Jurkat, Clone E6-1 (cell line): ENCODE measurements at regions not wholly inside any gene's neighbourhood (a gene's known extent, or its start where the extent isn't known, plus 50 kb on each side); places are given as distances from the start of the nearest gene placed in this dataset.

Source experiments
- DNase-seq: peaks from one replicate; pipeline ENCODE4 v3.0.0-alpha.2; 2011; ENCODE audit warnings: low read depth, low spot score
- H3K4me3 ChIP-seq: 2 replicates; pipeline ENCODE4 v1.5.1; 2011; ENCODE audit warnings: mild to moderate bottlenecking, low read length, control low read depth, moderate library complexity

DNA sequence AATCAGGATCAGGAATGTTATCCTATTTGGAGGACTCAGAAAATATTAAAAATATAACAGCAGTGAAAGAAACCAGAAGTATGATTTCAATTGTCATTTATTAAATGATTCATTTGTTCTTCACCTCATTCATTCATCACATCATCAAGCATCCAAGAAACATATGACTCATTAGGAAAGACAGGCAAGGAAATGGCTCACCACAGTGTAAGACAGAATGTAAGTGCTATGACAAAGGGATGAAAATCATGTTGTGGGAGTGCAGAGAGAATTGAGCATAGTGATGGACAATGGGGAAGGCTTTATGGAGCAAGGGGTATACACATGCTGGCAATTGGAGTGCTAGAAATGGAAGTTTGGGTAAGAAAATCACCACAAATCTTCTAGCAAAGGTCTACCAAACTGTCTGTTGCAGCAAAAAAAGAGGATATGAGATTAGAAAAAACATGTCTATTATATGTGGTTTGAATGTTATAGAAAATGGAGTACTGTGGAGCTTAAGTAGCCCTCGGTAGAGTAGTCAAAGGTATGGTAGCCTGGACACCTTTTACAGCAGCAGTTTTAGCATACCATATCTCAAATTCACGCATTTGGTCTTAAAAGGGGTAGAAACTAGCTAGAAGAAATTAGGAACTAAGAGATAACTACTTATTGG, 111.1 kb upstream of the GPR149 start:
- H3K4me3 ChIP-seq: no peak overlapping the region
- DNase-seq: no peak

DNA sequence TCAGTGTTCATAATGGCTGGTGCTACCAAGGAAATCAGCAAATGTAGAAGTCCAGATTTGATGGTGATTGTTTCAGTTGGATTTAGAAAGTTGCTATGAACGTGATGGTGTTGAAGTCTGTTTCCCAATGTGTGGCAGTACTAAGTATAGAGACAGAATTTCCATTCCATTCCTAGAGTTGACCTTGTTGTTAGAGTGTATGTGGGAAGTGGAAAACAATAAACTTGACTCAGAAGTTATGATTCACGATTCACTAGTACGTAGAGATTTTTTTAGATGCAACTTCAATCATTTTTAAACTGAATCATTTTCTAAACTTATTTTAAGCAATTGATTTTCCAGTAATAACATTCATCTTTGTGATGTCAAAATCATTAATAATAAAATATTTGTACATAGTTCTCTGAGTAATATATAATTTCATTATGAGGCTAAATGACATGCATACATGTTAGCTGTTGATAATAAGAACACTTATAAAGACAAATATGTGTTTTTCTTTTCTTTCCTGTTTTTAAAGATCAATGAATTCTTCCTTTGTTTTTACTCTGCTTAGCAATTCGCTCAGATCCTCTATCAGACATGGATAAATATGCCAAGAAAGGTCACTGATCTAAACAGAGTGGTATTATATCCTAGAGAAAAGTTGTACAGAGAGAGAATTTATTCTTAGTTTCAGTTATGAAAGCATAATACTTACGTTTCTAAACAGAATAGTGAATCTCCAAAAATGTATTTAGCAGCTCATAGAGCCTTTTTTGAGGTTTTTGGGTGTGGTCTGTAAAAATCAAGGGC, 108.8 kb upstream of the GPR149 start:
- H3K4me3 ChIP-seq: no peak overlapping the region
- DNase-seq: no peak

DNA sequence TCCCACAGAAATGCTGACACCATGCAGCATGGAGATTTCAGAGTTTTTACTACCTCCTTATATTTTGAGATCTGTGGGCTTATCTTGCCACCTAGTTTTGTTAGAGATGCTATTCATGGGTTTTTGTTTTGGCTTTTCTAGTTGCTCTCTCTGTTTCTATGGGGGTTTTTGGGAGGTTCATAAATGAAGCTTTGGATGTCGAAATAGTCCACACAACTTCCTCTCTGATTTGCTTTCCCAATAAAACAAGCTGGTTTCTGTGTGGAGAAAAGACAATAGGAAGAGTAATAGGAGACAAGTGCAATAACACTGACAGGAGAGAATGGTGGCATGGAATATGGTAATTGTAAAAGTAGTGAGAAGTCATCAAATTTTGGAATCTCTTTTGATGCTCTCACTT, 106.8 kb upstream of the GPR149 start:
- no peak overlapping the region for H3K4me3 ChIP-seq
- DNase-seq: no peak

DNA sequence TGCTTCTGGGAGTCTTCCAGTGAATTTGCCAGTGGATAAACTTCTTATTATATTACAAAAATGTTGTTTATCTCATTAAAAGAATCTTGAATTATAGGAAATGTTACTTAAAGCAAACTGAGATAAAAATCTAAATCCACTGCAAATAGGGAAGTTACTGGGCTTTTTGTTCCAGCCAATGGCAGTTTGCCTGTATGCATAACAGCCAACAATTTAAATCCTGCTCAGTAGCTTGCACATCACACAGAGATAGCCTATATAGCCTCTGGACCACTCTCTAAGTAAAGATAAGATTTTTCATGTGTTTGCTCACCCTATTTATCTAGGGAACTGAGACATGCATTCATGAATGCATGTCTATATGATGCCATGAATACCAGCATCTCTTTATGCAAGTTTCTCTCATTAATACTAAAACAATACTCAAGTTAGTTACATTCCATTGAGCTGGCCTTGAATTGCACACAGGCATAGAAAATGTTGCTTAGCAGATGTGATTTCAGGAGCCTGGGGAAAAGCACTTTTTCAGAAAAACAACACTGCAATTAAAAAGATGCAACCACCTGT, 92.1 kb upstream of the GPR149 start:
- no peak overlapping the region for H3K4me3 ChIP-seq
- no peak for DNase-seq

DNA sequence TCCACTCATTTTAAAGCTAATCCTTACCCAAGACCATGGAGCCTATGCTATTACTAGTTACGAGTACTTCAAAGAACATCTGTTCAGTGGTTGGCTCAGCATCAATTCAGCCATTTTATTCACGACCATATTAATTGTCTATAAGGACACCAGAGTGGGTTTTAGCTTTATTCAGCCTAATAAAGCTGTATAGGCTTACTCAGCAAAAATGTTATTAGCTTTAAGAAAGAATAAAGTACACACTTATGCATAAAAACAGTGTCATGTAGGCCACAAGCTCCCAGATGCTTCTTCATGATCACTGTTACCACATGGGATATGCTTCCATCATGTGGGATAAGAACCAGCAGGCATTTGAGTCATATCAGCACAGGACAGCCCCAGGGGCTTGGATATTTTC, 87.4 kb upstream of the GPR149 start:
- no peak for DNase-seq
- no peak overlapping the region for H3K4me3 ChIP-seq

DNA sequence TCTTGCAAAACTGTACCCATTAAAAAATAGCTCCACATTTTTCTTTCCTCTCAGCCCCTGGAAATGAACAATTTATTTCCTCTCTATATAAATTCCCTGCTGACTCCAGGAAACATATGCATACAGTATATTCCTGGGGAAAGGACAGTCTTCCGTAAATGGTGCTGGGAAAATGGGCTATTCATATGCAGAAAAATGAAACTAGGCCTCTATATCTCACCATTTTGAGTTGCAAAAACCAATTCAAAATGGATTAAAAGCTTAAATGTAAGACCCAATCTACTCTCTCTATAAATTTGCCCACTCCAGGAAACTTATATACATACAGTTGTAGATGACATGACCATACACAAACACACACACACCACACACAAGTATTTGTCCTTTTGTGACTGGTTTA, 85.9 kb upstream of the GPR149 start:
- no peak overlapping the region for H3K4me3 ChIP-seq
- no peak for DNase-seq

DNA sequence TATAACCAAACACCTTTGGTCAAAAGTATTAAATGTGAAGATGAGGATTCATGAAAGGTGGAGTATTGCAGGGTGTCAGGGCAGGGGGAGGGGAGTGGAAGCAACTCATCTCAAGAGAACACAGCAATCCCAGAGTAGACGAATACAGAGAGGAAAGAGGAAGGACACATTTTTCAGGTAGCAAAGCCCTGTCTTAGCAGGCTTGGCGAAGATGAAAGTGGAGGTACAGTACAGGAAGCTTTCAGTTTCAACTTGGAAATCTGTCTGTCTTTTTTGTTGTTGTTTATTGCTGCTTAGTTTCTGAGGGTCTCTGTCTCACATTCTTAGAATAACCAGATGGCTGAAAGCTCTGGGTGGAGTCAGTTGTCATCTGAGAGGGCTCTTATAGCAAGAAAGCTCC, 80.8 kb upstream of the GPR149 start:
- peak overlapping the region; percentile 21; the same call in 1 of the 2 replicates for H3K4me3 ChIP-seq
- no peak for DNase-seq

DNA sequence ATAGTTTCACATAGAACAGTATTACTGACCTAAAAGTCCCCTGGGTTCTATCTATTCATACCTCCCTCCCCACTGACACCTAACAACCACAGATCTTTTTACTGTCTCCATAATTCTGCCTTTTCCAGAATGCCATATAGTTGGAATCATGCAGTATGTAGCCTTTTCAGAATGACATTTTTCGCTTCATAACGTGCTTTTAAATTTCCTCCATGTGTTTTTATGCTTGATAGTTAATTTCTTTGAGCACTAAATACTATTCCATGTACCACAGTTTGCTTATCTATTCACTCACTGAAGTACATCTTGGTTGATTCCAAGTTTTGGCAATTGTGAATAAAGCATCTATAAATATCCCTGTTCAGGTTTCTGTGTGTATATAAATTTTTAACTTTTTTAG, 77.7 kb upstream of the GPR149 start:
- no peak overlapping the region for H3K4me3 ChIP-seq
- DNase-seq: no peak

DNA sequence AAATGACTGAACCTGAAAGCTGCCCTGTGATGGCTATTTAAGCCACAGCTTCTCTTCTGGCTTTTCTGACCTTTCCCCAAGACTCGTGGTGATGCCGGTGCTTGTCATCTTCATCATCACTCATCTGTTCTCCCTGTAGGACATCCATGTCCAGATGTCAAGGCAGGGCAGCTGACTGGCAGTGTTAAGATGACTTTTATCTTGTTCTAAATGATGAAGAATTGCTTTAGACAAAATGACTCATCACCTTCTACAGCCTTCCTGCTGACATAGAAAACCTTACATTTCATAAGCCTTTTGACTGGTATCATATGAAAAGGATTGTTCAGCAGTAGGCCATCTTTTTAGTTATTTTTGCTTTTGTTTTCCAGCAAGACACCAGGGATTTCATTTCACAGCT, 67.0 kb upstream of the GPR149 start:
- no peak for DNase-seq
- H3K4me3 ChIP-seq: no peak overlapping the region

DNA sequence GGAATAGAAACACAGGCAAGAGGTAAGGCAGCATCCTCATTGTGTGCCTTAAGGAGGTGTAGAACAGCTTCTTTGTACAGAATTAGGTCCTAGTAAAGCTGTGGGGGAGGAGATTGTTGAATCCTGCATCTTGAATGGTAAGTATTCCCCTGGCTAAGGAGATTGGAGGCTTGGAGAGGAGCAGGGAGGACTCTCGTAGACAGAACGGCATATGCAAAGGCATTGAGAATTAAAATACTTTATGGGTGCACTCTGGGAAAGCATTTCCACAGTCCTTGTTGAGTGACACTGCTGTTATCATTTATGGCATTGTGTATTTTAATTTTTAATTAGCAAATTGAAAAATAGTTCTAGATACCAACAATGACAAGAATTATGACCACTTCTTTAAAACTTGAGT, 66.5 kb upstream of the GPR149 start:
- no peak for DNase-seq
- H3K4me3 ChIP-seq: no peak overlapping the region

DNA sequence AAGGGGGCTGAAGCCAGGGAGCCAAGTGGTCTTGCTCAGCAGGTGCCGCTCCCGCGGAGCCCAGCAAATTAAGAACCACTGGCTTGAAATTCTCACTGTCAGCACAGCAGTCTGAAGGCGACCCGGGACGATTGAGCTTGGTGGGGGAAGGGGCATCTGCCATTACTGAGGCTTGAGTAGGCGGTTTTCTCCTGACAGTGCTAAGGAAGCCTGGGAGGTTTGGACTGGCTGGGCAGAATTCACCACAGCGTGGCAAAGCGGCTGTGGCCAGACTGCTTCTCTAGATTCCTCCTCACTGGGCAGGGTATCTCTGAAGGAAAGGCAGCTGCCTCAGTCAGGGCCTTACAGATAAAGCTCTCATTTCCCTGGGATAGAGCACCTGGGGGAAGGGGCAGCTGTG, 57.0 kb upstream of the GPR149 start:
- H3K4me3 ChIP-seq: no peak overlapping the region
- no peak for DNase-seq

DNA sequence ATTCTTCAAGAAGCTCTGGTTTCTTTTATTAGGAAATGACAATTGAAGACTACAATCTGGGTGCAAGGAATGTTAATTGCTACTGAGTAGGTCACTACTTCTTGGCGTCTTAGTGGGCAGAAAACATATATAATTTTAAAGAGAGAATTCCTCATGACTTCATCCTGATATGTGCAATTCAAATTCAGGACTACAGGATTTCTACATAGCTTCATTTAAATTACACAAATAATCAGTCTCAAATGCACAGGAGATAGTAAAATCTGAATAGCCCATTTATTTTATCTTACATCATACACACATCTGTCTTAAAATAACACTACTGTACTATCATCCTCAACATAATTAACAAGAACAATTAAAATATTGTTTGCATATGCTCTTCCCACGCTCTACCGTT, 52.5 kb upstream of the GPR149 start:
- no peak for DNase-seq
- no peak overlapping the region for H3K4me3 ChIP-seq

DNA sequence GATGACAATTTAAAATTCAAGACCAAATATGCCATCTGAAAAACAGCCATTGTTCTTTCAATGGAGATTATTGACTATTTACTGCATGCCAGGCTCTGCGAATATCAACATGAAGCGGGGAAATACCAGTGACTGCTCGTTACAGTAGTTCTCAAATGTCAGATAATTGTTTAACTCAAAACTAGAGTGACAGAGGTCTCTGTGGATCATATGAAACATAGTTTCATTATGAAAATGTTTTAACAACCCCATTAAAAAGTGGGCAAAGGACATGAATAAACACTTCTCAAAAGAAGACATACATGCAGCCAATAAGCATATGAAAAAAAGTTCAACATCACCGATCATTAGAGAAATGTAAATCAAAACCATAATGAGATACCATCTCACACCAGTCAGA, 50.0 kb upstream of the GPR149 start:
- no peak for DNase-seq

More for the DNA sequence above, 50.0 kb upstream of the GPR149 start:
- no peak overlapping the region for H3K4me3 ChIP-seq
